Glutamatergic neuron (in vitro differentiated cells): ENCODE measurements at regions not wholly inside any gene's neighbourhood (a gene's known extent, or its start where the extent isn't known, plus 50 kb on each side); places are given as distances from the start of the nearest gene placed in this dataset.

Source experiments
- DNase-seq: peaks from one replicate; pipeline ENCODE4 v3.0.0; 2022
- H3K27ac Mint-ChIP-seq: one replicate; pipeline ENCODE4 v1.8.0; 2020; ENCODE audit warnings: mild to moderate bottlenecking, mixed read lengths, inconsistent platforms; ENCODE audit not compliant: unreplicated experiment
- H3K27me3 Mint-ChIP-seq: one replicate; pipeline ENCODE4 v1.8.0; 2020; ENCODE audit warnings: mild to moderate bottlenecking, moderate library complexity, mixed read lengths, inconsistent platforms; ENCODE audit not compliant: unreplicated experiment
- H3K36me3 Mint-ChIP-seq: one replicate; pipeline ENCODE4 v1.8.0; 2020; ENCODE audit warnings: mild to moderate bottlenecking, mixed read lengths, inconsistent platforms; ENCODE audit not compliant: unreplicated experiment
- H3K4me1 Mint-ChIP-seq: one replicate; pipeline ENCODE4 v1.8.0; 2020; ENCODE audit warnings: mild to moderate bottlenecking, low read depth, mixed read lengths, inconsistent platforms; ENCODE audit not compliant: unreplicated experiment
- H3K4me3 Mint-ChIP-seq: one replicate; pipeline ENCODE4 v1.8.0; 2020; ENCODE audit warnings: mild to moderate bottlenecking, mixed read lengths, inconsistent platforms; ENCODE audit not compliant: unreplicated experiment
- H3K9me3 Mint-ChIP-seq: one replicate; pipeline ENCODE4 v1.8.0; 2020; ENCODE audit warnings: mild to moderate bottlenecking, moderate library complexity, mixed read lengths, inconsistent platforms; ENCODE audit not compliant: unreplicated experiment
- CTCF ChIP-seq: fragments of 200-600 bp; sonication (generic); IDR thresholded peaks from one replicate; pipeline ENCODE4 v1.5.0; 2021; ENCODE audit not compliant: partially characterized antibody, unreplicated experiment

- H3K27ac Mint-ChIP-seq, result no peak overlapping the region
- H3K4me3 Mint-ChIP-seq, result no peak overlapping the region
- H3K27me3 Mint-ChIP-seq, result no peaks in the 10 kb centered on the region
- peak; percentile 86 for TF ChIP-seq CTCF
- DNase-seq, result peak; percentile 84
- peaks cover 19% of the 10 kb centered on the region for H3K4me1 Mint-ChIP-seq
- H3K9me3 Mint-ChIP-seq, result peaks cover 5% of the 10 kb centered on the region
- H3K36me3 Mint-ChIP-seq, result no peaks in the 10 kb centered on the region
These were observed 66.7 kb upstream of the PITRM1 start for GRCh38 chr10:3239066-3239919.

GRCh38 chr10:3238115-3238871, 65.7 kb upstream of the PITRM1 start:
- Mint-ChIP-seq H3K4me3 (no peak overlapping the region), H3K9me3 (peaks cover 7% of the 10 kb centered on the region), H3K27ac (no peak overlapping the region), H3K36me3 (no peaks in the 10 kb centered on the region), H3K4me1 (peaks cover 19% of the 10 kb centered on the region), H3K27me3 (no peaks in the 10 kb centered on the region)
- TF ChIP-seq CTCF, result no peak
- no peak for DNase-seq

GRCh38 chr10:3237530-3237929, 64.9 kb upstream of the PITRM1 start:
- Mint-ChIP-seq H3K4me1 (peaks cover 17% of the 10 kb centered on the region), H3K36me3 (peaks cover 4% of the 10 kb centered on the region), H3K27me3 (peaks cover 2% of the 10 kb centered on the region), H3K4me3 (no peak overlapping the region), H3K9me3 (peaks cover 7% of the 10 kb centered on the region), H3K27ac (no peak overlapping the region)
- no peak for DNase-seq
- TF ChIP-seq CTCF, result no peak

GRCh38 chr10:3236644-3237404, 64.2 kb upstream of the PITRM1 start:
- TF ChIP-seq CTCF, result no peak
- H3K9me3 Mint-ChIP-seq, result peaks cover 7% of the 10 kb centered on the region
- H3K27me3 Mint-ChIP-seq, result peaks cover 2% of the 10 kb centered on the region
- DNase-seq, result no peak
- H3K36me3 Mint-ChIP-seq, result peaks cover 4% of the 10 kb centered on the region
- no peak overlapping the region for H3K4me3 Mint-ChIP-seq
- H3K27ac Mint-ChIP-seq, result peak overlapping the region; percentile 8
- peaks cover 16% of the 10 kb centered on the region for H3K4me1 Mint-ChIP-seq
